Nephron (organoid): ENCODE measurements at regions not wholly inside any gene's neighbourhood (a gene's known extent, or its start where the extent isn't known, plus 50 kb on each side); places are given as distances from the start of the nearest gene placed in this dataset.

Experiments used
- H3K27ac Mint-ChIP-seq, 3 experiments: 2 replicates each; pipeline ENCODE4 v1.8.0; 2020; ENCODE audit warnings: mixed read lengths in 3 of 3, mild to moderate bottlenecking in 2 of 3, moderate library complexity in 1 of 3
- H3K27me3 Mint-ChIP-seq: 2 replicates; pipeline ENCODE4 v1.8.0; 2021; ENCODE audit warnings: low read depth, mild to moderate bottlenecking, moderate library complexity, mixed read lengths
- H3K36me3 Mint-ChIP-seq: 2 replicates; pipeline ENCODE4 v1.8.0; 2020; ENCODE audit warnings: low read depth, mixed read lengths
- H3K4me1 Mint-ChIP-seq: 2 replicates; pipeline ENCODE4 v1.8.0; 2020; ENCODE audit warnings: mixed read lengths
- H3K4me3 Mint-ChIP-seq, 3 experiments: 2 replicates each; pipeline ENCODE4 v1.8.0; 2020; ENCODE audit warnings: mild to moderate bottlenecking in 3 of 3, mixed read lengths in 3 of 3, moderate library complexity in 2 of 3
- H3K9me3 Mint-ChIP-seq: 2 replicates; pipeline ENCODE4 v1.8.0; 2020; ENCODE audit warnings: mixed read lengths
- CTCF ChIP-seq, 3 experiments: fragments of 200-600 bp; sonication (generic); IDR thresholded peaks; one replicate each; pipeline ENCODE4 v1.5.0; 2021; ENCODE audit warnings: antibody characterized with exemption in 3 of 3; ENCODE audit not compliant: unreplicated experiment in 3 of 3

DNA sequence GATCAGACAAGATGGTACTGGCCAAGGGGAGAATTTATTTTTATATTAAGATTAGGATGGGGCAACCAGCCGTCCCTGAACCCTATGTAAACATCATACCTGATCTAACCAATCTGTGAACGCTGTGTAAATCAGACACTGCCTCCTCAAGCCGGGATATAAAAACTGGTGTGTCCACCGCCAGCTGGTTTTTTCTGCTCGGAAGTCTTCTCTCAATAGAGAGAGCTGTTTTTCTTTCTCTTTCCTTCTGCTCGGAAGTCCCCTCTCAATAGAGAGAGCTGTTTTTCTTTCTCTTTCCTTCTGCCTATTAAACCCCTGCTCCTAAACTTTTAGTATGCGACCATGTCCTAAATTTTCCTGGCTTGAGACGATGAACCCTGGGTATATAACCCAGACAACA, 615.5 kb upstream of the NUDT12 start:
- peaks cover 17% of the 10 kb centered on the region for H3K36me3 Mint-ChIP-seq
- no peaks in the 10 kb centered on the region for H3K27me3 Mint-ChIP-seq
- H3K4me3 Mint-ChIP-seq, result no peak overlapping the region

GRCh38 chr5:104177651-104178050, 615.1 kb upstream of the NUDT12 start:
- Mint-ChIP-seq H3K27ac (no peak overlapping the region), H3K27me3 (no peaks in the 10 kb centered on the region), H3K4me1 (no peaks in the 10 kb centered on the region), H3K9me3 (peaks cover 48% of the 10 kb centered on the region), H3K36me3 (peaks cover 17% of the 10 kb centered on the region), H3K4me3 (no peak overlapping the region)
- TF ChIP-seq CTCF (IDR thresholded peaks at IDR 0.05; ENCODE audit: unreplicated experiment in 3 of 3), result no peak

More for the DNA sequence above, 615.5 kb upstream of the NUDT12 start:
- H3K4me1 Mint-ChIP-seq, result no peaks in the 10 kb centered on the region
- peaks cover 49% of the 10 kb centered on the region for H3K9me3 Mint-ChIP-seq
- H3K27ac Mint-ChIP-seq, result no peak overlapping the region
- TF ChIP-seq CTCF (IDR thresholded peaks at IDR 0.05; ENCODE audit: unreplicated experiment in 3 of 3), result no peak

GRCh38 chr5:104172976-104173375, 610.4 kb upstream of the NUDT12 start:
- no peak overlapping the region for H3K4me3 Mint-ChIP-seq

DNA sequence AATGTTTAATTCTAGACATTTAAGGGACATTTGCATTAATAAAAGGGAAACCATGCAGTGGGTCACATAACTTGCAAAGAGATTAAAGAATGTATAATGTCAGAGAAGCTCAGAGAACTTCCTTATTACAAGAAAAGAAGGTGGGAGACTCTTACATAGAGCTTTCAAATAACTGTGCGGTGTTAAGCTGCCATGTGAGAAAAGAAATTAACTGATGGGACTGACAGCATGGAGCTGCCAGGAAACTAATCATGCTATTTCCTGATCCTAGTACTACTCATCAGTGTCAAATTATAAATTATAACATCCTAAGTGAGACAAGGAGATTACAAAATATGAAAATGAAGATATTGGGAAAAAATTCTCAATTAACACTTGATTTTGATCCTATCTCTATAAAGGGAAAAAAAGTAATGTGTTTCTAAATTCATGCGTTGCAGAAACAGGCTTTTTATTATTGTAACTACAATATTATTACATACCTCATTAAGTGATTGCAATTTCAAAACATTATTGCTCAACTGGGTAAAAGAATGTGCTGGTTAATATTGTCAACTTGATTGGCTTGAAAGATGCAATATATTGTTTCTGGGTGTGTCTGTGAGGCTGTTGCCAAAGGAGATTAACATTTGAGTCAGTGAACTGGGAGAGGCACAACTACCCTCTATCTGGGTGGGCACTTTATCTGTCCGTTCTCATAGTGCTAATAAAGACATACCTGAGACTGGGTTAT, 609.5 kb upstream of the NUDT12 start:
- Mint-ChIP-seq H3K27me3 (no peaks in the 10 kb centered on the region), H3K4me1 (peaks cover 3% of the 10 kb centered on the region), H3K27ac (no peak overlapping the region), H3K9me3 (peaks cover 6% of the 10 kb centered on the region), H3K4me3 (no peak overlapping the region), H3K36me3 (no peaks in the 10 kb centered on the region)
- TF ChIP-seq CTCF (IDR thresholded peaks at IDR 0.05; ENCODE audit: unreplicated experiment in 3 of 3), result no peak

More at GRCh38 chr5:104172976-104173375, 610.4 kb upstream of the NUDT12 start:
- H3K27me3 Mint-ChIP-seq, result no peaks in the 10 kb centered on the region
- H3K9me3 Mint-ChIP-seq, result peaks cover 11% of the 10 kb centered on the region
- peaks cover 3% of the 10 kb centered on the region for H3K36me3 Mint-ChIP-seq
- peak overlapping the region in 1 of 3 experiments; percentile 49 for H3K27ac Mint-ChIP-seq
- H3K4me1 Mint-ChIP-seq, result peaks cover 3% of the 10 kb centered on the region
- TF ChIP-seq CTCF (IDR thresholded peaks at IDR 0.05; ENCODE audit: unreplicated experiment in 3 of 3), result no peak

DNA sequence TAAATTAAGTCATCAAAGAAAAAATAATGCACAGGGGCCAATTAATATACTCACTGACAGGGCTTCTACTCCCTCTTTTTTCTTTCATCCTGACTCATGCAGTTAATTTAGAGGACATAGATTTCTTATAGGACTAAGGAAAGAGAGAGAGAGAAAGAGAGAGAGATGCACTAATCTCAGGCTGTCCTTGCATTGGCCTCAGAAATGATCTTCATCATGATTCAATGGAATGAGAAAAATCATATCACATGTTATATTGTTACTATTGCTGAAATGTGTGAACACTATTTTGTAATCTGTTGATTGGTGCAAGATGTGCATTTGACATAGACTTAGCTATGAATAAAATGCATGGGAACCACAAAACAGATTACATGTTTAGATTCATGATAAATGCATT, 608.3 kb upstream of the NUDT12 start:
- H3K4me1 Mint-ChIP-seq, result peaks cover 3% of the 10 kb centered on the region
- H3K27me3 Mint-ChIP-seq, result no peaks in the 10 kb centered on the region
- peaks cover under 1% of the 10 kb centered on the region for H3K9me3 Mint-ChIP-seq
- no peaks in the 10 kb centered on the region for H3K36me3 Mint-ChIP-seq
- peak overlapping the region in 1 of 3 experiments; percentile 3 for H3K27ac Mint-ChIP-seq
- H3K4me3 Mint-ChIP-seq, result no peak overlapping the region
- TF ChIP-seq CTCF (IDR thresholded peaks at IDR 0.05; ENCODE audit: unreplicated experiment in 3 of 3), result no peak

GRCh38 chr5:104146652-104147051, 584.1 kb upstream of the NUDT12 start:
- Mint-ChIP-seq H3K4me1 (peaks cover 12% of the 10 kb centered on the region), H3K4me3 (no peak overlapping the region), H3K9me3 (no peaks in the 10 kb centered on the region), H3K27ac (peak overlapping the region; percentile 6 to 69 (median 20)), H3K36me3 (no peaks in the 10 kb centered on the region), H3K27me3 (no peaks in the 10 kb centered on the region)
- no peak for TF ChIP-seq CTCF (IDR thresholded peaks at IDR 0.05; ENCODE audit: unreplicated experiment in 3 of 3)
